ENCODE measurements at regions not wholly inside any gene's neighbourhood (a gene's known extent, or its start where the extent isn't known, plus 50 kb on each side); places are given as distances from the start of the nearest gene placed in this dataset.
"Not testable (repeated sequence)": the region's sequence is repeated elsewhere in the genome, so short reads cannot be mapped to it uniquely, and the experiment has no call there.

GRCh38 chr6:76764057-76764456 lies 691.6 kb upstream of the IMPG1 start:
- no peak for DNase-seq

DNA sequence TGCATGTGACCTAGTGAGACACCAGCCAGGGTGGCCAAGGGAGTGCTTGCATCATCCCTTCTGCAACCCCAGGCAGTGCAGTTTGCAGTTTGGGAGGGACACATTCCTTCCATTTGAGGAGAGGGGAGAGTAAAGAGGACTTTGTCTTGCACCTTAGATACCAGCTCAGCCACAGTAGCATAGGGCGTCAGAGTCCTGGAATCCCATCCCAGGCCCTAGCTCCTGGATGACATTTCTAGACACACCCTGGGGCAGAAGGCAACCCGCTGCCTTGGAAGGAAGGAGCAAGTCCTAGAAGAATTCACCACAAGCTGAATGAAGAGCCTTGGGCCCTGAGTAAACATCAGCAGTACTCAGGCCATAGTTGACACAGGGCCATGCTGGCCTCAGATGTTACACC lies 680.4 kb upstream of the IMPG1 start:
- DNase-seq, result no peak

- not testable (repeated sequence) for DNase-seq
Measured at GRCh38 chr6:76745388-76745787, 672.9 kb upstream of the IMPG1 start.

DNA sequence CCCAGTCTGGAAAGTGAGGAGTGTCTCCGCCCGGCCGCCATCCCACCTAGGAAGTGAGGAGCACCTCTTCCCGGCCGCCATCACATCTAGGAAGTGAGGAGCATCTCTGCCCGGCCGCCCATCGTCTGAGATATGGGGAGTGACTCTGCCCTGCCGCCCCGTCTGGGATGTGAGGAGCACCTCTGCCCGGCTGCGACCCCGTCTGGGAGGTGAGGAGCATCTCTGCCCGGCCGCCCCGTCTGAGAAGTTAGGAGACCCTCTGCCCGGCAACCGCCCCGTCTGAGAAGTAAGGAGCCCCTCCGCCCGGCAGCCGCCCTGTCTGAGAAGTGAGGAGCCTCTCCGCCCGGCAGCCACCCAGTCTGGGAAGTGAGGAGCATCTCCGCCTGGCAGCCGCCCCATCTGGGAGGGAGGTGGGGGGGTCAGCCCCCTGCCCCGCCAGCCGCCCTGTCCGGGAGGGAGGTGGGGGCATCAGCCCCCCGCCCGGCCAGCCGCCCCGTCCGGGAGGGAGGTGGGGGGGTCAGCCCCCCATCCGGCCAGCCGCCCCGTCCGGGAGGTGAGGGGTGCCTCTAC lies 671.8 kb upstream of the IMPG1 start:
- DNase-seq, result not testable (repeated sequence)

- no peak for DNase-seq
Measured at GRCh38 chr6:76742919-76743318, 670.5 kb upstream of the IMPG1 start.

DNA sequence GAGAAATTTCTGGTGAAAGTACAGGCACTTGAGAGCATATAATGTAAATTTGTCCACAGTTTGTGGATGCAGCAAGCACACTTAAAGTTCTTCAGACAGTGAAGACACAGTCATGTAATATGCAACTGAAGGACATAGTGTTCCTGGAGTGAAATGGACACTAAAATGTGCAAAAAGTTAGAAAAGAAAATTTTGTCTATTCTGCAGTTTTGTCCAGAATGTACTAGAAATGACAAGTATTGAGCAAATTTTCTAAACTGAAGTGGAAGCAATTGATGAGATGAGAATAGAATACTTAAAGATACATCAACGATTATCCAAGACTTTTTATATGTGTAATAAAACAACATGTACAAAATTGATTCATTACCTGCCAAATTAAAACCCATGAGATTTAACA lies 647.0 kb upstream of the IMPG1 start:
- DNase-seq, result no peak

GRCh38 chr6:76708641-76709331 lies 636.3 kb upstream of the IMPG1 start:
- no peak for DNase-seq

- no peak for DNase-seq
Measured at GRCh38 chr6:76707630-76708029, 635.2 kb upstream of the IMPG1 start.

- DNase-seq, result no peak
Measured at GRCh38 chr6:76706631-76707030, 634.2 kb upstream of the IMPG1 start.

- DNase-seq, result no peak
Measured at GRCh38 chr6:76706086-76706485, 633.6 kb upstream of the IMPG1 start.

DNA sequence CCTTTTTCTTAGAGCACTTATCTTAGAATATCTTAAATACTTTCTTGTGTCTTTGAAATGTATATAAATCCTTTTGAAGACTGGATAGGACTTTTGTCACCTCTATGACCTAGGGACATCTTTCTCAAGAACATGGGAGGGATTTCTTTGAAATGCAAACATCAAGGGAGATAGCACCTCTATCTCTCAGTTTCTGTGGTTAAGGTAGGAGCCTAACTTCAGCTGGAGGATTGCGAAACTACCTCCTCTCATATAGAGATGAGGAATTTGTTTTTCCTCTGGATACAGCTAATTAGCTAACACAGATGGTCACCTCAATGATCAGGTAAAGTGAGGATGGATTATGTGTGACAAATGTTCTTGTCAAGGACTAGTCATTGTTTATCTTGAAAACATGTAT lies 631.3 kb upstream of the IMPG1 start:
- DNase-seq, result no peak

DNA sequence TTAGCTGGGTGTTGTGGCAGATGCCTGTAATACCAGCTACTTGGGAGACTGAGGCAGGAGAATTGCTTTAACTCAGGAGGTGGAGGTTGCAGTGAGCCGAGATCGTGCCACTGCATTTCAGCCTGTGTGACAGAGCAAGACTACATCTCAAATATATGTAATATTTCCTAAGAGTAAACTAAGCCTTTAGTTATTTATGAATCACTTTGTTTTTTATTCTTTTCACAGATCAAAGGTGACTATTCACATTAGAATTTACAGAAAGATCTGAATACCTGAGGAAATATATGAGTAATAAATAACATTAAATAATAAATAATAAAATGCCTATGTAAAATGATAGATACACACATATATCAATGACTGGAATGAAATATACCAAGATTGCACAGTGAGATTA lies 630.8 kb upstream of the IMPG1 start:
- DNase-seq, result no peak

DNA sequence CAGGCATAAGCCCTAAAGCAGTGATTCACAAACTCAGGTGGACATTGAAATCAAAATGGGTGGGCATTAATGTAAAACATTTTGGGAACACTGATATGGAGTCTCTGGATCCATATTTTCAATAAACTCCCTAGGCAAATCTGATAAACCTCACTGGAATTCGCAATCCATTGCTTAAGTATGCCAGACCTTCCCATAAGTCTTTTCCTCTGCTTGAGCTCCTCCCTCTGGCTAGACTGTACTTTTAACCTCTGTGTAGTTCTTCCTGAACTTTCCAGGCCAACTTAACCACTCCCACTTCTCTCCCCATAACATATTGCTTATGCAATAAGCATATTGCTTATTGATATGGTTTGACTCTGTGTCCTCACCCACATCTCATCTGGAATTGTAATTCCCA lies 629.7 kb upstream of the IMPG1 start:
- DNase-seq, result no peak

DNA sequence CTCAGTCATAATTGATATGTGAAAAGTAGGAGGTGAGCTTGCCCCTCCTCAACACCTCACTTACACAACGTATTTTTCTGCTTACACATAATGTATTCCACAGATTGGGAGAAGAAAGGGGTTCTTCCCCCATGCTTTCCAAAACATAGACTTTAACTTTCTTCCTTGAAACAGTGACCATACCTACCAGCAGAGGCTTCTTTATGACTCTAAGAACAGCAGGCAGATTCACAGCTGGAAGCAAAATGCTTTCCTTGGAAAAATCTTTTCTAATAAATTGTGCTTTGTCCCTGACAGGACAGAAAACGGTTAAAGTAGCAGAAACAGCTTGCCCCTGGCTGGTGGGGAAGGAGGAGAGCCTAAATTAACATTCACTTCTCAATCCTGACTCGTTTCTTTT lies 629.1 kb upstream of the IMPG1 start:
- no peak for DNase-seq

DNA sequence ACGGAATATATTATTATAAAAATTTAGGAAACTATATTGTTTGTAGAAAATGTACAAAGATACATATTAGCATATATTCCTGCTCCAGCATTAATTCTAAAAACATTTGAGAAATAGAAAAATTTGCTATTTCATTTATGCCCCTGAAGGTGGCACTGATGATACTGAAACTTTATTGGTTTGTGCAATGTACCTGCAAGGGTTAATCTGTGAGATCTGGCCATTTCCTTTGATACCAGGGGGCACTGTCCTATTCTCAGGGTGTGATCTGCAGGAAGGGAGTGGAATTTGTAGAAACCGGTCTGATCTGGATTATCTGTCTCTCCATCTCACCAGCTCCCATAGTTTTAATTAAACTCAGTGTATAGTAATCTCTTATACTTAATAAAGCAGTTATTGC lies 625.1 kb upstream of the IMPG1 start:
- peak; percentile 5 for DNase-seq

DNA sequence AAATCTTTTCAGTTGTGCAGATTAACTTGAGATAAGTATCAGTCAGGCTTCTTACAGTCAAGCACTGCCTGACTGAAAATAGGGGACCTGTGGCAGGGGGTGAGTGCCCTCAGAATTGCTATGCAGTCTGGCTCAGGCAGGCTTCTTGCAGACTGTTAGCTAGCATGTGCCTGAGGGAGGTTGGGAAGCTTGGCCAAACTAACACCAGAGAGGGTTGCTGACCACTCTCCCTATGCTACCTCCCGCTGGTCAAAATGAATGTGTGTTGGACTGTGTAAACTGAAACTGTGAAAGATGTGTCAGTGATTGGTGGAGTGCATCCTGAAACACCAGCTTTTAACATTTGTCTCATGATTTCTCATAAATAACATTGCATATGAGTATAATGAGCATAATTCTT lies 622.3 kb upstream of the IMPG1 start:
- DNase-seq, result peak; percentile 9

DNA sequence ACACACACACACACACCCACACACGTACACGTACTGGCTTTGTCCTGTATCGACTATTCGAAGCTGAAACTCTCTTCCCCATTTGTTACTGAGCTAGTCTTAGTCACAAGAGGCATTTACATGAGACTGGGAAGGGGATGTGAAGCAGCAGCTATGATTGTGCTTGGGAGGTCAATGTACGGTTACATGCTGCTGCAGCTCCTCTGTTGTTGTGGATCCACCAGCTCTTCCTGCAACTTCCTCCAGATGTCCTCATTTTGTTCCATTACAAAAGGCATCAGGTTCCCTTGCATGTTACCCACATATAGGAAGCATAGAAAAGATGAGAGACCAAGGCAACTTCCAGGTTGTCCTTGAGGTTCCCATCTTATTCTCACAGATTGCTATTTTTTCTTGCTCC lies 612.4 kb upstream of the IMPG1 start:
- no peak for DNase-seq

DNA sequence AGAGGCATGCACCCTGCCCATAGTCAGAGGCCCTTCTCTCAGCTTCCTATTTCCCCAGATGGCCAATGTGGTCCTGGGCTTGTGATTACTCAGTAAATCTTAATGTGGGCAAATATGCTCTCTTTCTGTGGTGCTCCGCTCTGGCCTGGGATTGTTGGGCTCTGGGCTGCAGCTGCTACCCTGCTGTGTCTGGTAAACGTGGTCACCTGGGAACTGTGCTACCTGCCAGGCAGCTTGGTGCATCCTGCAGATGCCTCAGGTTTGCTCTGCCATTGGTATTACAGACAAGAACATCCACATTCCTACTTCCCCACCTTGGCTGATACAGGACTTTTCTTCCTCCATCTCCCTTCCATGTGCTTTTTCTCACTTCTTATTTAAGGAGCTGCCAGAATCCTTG lies 611.5 kb upstream of the IMPG1 start:
- DNase-seq, result no peak

DNA sequence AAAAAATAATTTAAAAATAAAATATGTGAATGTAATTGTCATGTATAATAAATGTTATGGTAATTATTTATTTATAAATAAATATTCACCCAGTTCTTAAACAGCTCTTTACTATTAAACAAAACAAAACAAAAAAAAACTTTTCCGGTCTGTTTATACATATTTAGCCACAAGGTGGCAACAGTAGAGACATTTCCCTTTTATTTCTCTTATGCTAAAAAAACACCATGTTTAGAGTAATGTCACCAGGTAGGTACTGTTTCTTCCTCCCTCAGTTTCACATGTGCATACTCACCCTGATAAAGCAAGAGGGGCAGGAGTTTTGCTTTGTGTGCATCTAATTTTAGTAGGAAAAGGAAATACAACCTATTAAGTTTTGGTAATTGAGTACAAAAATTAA lies 610.4 kb upstream of the IMPG1 start:
- peak; percentile 62 for DNase-seq

GRCh38 chr6:76681781-76682180 lies 609.3 kb upstream of the IMPG1 start:
- DNase-seq, result no peak

DNA sequence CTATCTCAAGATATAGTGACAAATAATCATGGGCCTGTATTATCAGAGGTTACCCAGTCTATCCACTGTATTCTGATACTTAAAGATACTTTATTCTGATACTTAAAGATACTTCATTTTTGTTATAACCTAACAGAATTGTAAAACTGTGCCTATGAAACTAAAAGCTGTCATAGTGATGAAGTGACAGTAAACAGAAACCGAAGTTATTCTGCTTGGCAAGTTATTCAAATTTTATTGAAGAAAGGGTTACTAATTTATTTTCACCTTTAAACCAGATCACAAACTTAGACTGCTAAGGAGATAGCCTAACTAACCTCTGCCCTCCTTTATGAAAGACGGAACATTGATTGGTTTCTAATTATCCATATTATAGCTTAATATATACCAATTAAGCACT lies 604.6 kb upstream of the IMPG1 start:
- no peak for DNase-seq

DNA sequence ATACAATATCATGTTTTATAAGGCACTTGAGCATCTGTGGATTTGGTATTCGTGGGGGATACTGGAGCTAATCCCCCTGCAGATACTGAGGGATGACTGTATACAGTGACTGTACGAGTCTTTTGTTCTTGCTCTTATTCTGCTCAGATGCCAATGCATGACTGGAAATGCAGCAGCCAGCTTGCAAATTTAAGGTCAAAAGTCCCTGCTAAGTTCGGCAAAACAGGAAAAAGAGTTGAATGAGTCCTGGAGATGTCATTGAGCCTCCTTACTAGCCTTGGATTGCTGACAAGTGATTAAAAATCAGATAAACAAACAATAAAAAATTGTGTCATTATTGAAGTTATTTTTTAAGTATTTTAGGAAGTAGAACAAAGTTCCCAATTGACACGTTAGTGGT lies 599.3 kb upstream of the IMPG1 start:
- DNase-seq, result no peak

- no peak for DNase-seq
Measured at GRCh38 chr6:76644231-76644630, 571.8 kb upstream of the IMPG1 start.

GRCh38 chr6:76639941-76640340 lies 567.5 kb upstream of the IMPG1 start:
- no peak for DNase-seq

DNA sequence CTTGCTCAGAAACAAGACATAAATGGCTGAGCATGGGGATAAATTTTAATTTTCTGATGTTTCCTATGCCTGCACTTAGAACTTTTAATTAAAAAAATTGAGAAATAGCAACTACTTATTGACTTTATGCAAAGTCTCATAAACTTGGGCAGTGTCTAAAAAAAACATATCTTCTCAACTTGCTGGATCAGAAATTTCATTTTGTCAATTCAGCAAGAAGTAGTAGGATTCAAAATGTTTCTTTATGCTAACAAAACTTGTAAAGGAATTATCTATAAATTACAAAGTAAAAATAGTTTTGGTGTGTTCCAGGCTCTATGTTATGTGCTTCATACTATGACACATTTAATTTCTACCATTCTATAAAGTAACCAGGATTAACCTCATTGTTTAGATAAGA lies 562.2 kb upstream of the IMPG1 start:
- DNase-seq, result no peak
